ENCODE measurements at regions not wholly inside any gene's neighbourhood (a gene's known extent, or its start where the extent isn't known, plus 50 kb on each side); places are given as distances from the start of the nearest gene placed in this dataset.

- TF ChIP-seq CTCF (IDR thresholded peaks at IDR 0.05; ENCODE audit: poor library complexity, severe bottlenecking) (no peak), MXI1 (conservative IDR thresholded peaks at IDR 0.05; ENCODE audit: poor library complexity, severe bottlenecking) (no peak), RAD21 (conservative IDR thresholded peaks at IDR 0.05) (no peak), POLR2AphosphoS5 (IDR thresholded peaks at IDR 0.05) (no peak), REST (IDR thresholded peaks at IDR 0.05; ENCODE audit: borderline replicate concordance) (no peak), EP300 (conservative IDR thresholded peaks at IDR 0.05; ENCODE audit: poor library complexity, severe bottlenecking) (no peak), EZH2 (IDR thresholded peaks at IDR 0.05; ENCODE audit: borderline replicate concordance, insufficient read depth, low read length, poor library complexity, severe bottlenecking) (no peak), TAF1 (IDR thresholded peaks at IDR 0.05; ENCODE audit: low read depth) (no peak), SMC3 (conservative IDR thresholded peaks at IDR 0.05; ENCODE audit: poor library complexity) (no peak)
These were observed 282.3 kb upstream of the SHH start for GRCh38 chr7:156094350-156095146.

Data from neural cell (in vitro differentiated cells).